Tibial artery (tissue), 4 donors: ENCODE measurements at regions not wholly inside any gene's neighbourhood (a gene's known extent, or its start where the extent isn't known, plus 50 kb on each side); places are given as distances from the start of the nearest gene placed in this dataset.
"Not testable (repeated sequence)": the region's sequence is repeated elsewhere in the genome, so short reads cannot be mapped to it uniquely, and the experiment has no call there.

ENCODE experiments used
- DNase-seq, 2 donors: peaks; one replicate each; pipeline ENCODE4 v3.0.0-alpha.2; 2019
- H3K27ac ChIP-seq, 2 donors: fragments of 200-600 bp; sonication (generic) in 1 of 2; 1 replicate in 1 of 2; 2 replicates in 1 of 2; pipeline ENCODE4 v1.5.1; 2018 to 2019; ENCODE audit warnings: mild to moderate bottlenecking in 1 of 2
- H3K27me3 ChIP-seq, 2 donors: fragments of 200-600 bp; sonication (generic) in 1 of 2; one replicate each; pipeline versions ENCODE4 v1.5.1 to v1.6.0; 2016 to 2019
- H3K36me3 ChIP-seq, 3 donors: fragments of 200-600 bp; sonication (generic) in 2 of 3; one replicate each; pipeline ENCODE4 v1.5.1; 2016 to 2019; ENCODE audit warnings: mild to moderate bottlenecking in 2 of 3
- H3K4me1 ChIP-seq, 4 donors: fragments of 200-600 bp; sonication (generic) in 2 of 4; 1 replicate in 3 of 4; 2 replicates in 1 of 4; pipeline ENCODE4 v1.5.1; 2016 to 2019
- H3K4me3 ChIP-seq, 2 donors: fragments of 200-600 bp; sonication (generic) in 1 of 2; 1 replicate in 1 of 2; 2 replicates in 1 of 2; pipeline ENCODE4 v1.5.1; 2018 to 2019; ENCODE audit warnings: mild to moderate bottlenecking in 2 of 2
- H3K9me3 ChIP-seq, 3 donors: fragments of 200-600 bp; sonication (generic) in 1 of 3; one replicate each; pipeline ENCODE4 v1.5.1; 2016 to 2019
- CTCF ChIP-seq, 2 experiments: fragments of 200-600 bp in 1 of 2; fragments of 450-650 bp in 1 of 2; IDR thresholded peaks; one replicate each; pipeline ENCODE4 v1.5.1; 2017 to 2019; ENCODE audit warnings: antibody characterized with exemption in 2 of 2, mild to moderate bottlenecking in 1 of 2, moderate library complexity in 1 of 2
- intact Hi-C: fragments of 100-400 bp; cut with DNase I; formaldehyde crosslinking; loops from one replicate; pipeline ENCODE4 v1.15.0; 2023; ENCODE audit warnings: low total_unique reads

GRCh38 chr15:91413142-91413541, 313.1 kb downstream of the SV2B start:
- no peaks in the 10 kb centered on the region for H3K36me3 ChIP-seq
- intact Hi-C loops: no loop called here
- no peak overlapping the region for H3K27ac ChIP-seq
- H3K4me3 ChIP-seq: no peak overlapping the region
- no peaks in the 10 kb centered on the region for H3K27me3 ChIP-seq
- H3K9me3 ChIP-seq: no peaks in the 10 kb centered on the region
- TF ChIP-seq CTCF (IDR thresholded peaks at IDR 0.05): no peak
- DNase-seq: no peak
- H3K4me1 ChIP-seq: peaks cover 0 to 17% (median 6%) of the 10 kb centered on the region in 4 donors

- H3K27ac ChIP-seq: no peak overlapping the region
- intact Hi-C loops: no loop called here
- no peaks in the 10 kb centered on the region for H3K9me3 ChIP-seq
- H3K36me3 ChIP-seq: no peaks in the 10 kb centered on the region
- no peak for DNase-seq
- no peak overlapping the region for H3K4me3 ChIP-seq
- H3K27me3 ChIP-seq: no peaks in the 10 kb centered on the region
- peaks cover 0 to 10% (median 6%) of the 10 kb centered on the region in 4 donors for H3K4me1 ChIP-seq
- TF ChIP-seq CTCF (IDR thresholded peaks at IDR 0.05): no peak
Observed at GRCh38 chr15:91414124-91414523, 314.1 kb downstream of the SV2B start.

GRCh38 chr15:91415258-91415657, 315.2 kb downstream of the SV2B start:
- H3K4me1 ChIP-seq, DNase-seq, H3K9me3 ChIP-seq, H3K4me3 ChIP-seq, H3K36me3 ChIP-seq, intact Hi-C loops, H3K27ac ChIP-seq, H3K27me3 ChIP-seq: not testable (repeated sequence)

- H3K4me3 ChIP-seq: no peak overlapping the region
- TF ChIP-seq CTCF (IDR thresholded peaks at IDR 0.05): no peak
- H3K27me3 ChIP-seq: no peaks in the 10 kb centered on the region
- no peaks in the 10 kb centered on the region for H3K4me1 ChIP-seq
- no peak for DNase-seq
- H3K27ac ChIP-seq: no peak overlapping the region
- no peaks in the 10 kb centered on the region for H3K9me3 ChIP-seq
- H3K36me3 ChIP-seq: no peaks in the 10 kb centered on the region
- intact Hi-C loops: no loop called here
Observed at GRCh38 chr15:91420689-91421088, 320.6 kb downstream of the SV2B start.

GRCh38 chr15:91422797-91423196, 322.7 kb downstream of the SV2B start:
- no peaks in the 10 kb centered on the region for H3K9me3 ChIP-seq
- TF ChIP-seq CTCF (IDR thresholded peaks at IDR 0.05): no peak

GRCh38 chr15:91424001-91424400, 323.9 kb downstream of the SV2B start:
- no peak for DNase-seq
- no peak for TF ChIP-seq CTCF (IDR thresholded peaks at IDR 0.05)
- no peaks in the 10 kb centered on the region for H3K4me1 ChIP-seq
- H3K9me3 ChIP-seq: no peaks in the 10 kb centered on the region
- no peak overlapping the region for H3K27ac ChIP-seq
- intact Hi-C loops: no loop called here
- H3K27me3 ChIP-seq: no peaks in the 10 kb centered on the region
- H3K36me3 ChIP-seq: no peaks in the 10 kb centered on the region
- H3K4me3 ChIP-seq: no peak overlapping the region

More at GRCh38 chr15:91422797-91423196, 322.7 kb downstream of the SV2B start:
- H3K27ac ChIP-seq: no peak overlapping the region
- intact Hi-C loops: no loop called here
- no peaks in the 10 kb centered on the region for H3K36me3 ChIP-seq
- H3K27me3 ChIP-seq: no peaks in the 10 kb centered on the region
- DNase-seq: no peak
- no peaks in the 10 kb centered on the region for H3K4me1 ChIP-seq
- no peak overlapping the region for H3K4me3 ChIP-seq
